Skeletal muscle satellite cell (primary cell): ENCODE measurements at regions not wholly inside any gene's neighbourhood (a gene's known extent, or its start where the extent isn't known, plus 50 kb on each side); places are given as distances from the start of the nearest gene placed in this dataset.

Experiments used
- H3K27me3 ChIP-seq: 2 replicates; pipeline ENCODE4 v1.7.0; 2013; ENCODE audit warnings: low read length; ENCODE audit not compliant: control insufficient read depth, insufficient read depth
- H3K36me3 ChIP-seq: 2 replicates; pipeline ENCODE4 v1.7.0; 2013; ENCODE audit warnings: mild to moderate bottlenecking, control low read depth, low read length; ENCODE audit not compliant: insufficient read depth
- H3K4me1 ChIP-seq: 2 replicates; pipeline ENCODE4 v1.7.0; 2013; ENCODE audit warnings: low read length; ENCODE audit not compliant: control insufficient read depth, insufficient read depth
- H3K4me2 ChIP-seq: 2 replicates; pipeline ENCODE4 v1.7.0; 2013; ENCODE audit warnings: mild to moderate bottlenecking, low read length
- H3K4me3 ChIP-seq: 2 replicates; pipeline ENCODE4 v1.7.0; 2013; ENCODE audit warnings: low read length
- H3K9ac ChIP-seq: 2 replicates; pipeline ENCODE4 v1.7.0; 2013; ENCODE audit warnings: mild to moderate bottlenecking, low read depth, low read length, moderate library complexity
- H3K9me3 ChIP-seq: replicated peaks from 2 replicates; pipeline ENCODE4 v1.7.0; 2013; ENCODE audit warnings: mild to moderate bottlenecking, control low read depth, low read length

- no peak overlapping the region for H3K4me3 ChIP-seq
- no peaks in the 10 kb centered on the region for H3K27me3 ChIP-seq
- no peak overlapping the region for H3K9ac ChIP-seq
- H3K36me3 ChIP-seq, result no peaks in the 10 kb centered on the region
- no peaks in the 10 kb centered on the region for H3K9me3 ChIP-seq
- no peak overlapping the region for H3K4me2 ChIP-seq
- peaks cover 14% of the 10 kb centered on the region for H3K4me1 ChIP-seq
These were observed 148.2 kb upstream of the ITGA4 start for GRCh38 chr2:181308766-181309515.

GRCh38 chr2:181309586-181309985 is 147.6 kb upstream of the ITGA4 start:
- no peak overlapping the region for H3K9ac ChIP-seq
- no peak overlapping the region for H3K4me2 ChIP-seq
- no peaks in the 10 kb centered on the region for H3K9me3 ChIP-seq
- no peak overlapping the region for H3K4me3 ChIP-seq
- H3K4me1 ChIP-seq, result peaks cover 14% of the 10 kb centered on the region
- no peaks in the 10 kb centered on the region for H3K27me3 ChIP-seq
- no peaks in the 10 kb centered on the region for H3K36me3 ChIP-seq

DNA sequence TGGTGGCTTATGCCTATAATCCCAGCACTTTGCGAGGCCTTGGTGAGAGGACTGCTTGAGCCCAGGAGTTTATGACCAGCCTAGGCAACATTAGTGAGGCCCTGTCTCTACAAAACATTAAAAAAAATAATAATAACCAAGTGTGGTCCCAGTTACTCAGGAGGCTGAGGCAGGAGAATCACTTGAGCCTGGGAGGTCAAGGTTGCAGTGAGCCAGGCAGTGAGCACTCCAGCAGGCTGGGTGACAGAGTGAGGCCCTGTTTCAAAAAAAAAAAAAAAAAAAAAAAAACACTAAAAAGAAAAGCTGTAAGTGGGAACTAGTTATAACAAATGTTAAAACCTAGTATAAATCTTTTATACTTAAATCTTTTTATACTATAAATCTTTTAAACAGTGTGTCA is 146.2 kb upstream of the ITGA4 start:
- H3K9ac ChIP-seq, result no peak overlapping the region
- H3K36me3 ChIP-seq, result no peaks in the 10 kb centered on the region
- H3K4me2 ChIP-seq, result no peak overlapping the region
- H3K4me3 ChIP-seq, result no peak overlapping the region
- no peaks in the 10 kb centered on the region for H3K9me3 ChIP-seq
- no peaks in the 10 kb centered on the region for H3K27me3 ChIP-seq
- H3K4me1 ChIP-seq, result peaks cover 14% of the 10 kb centered on the region

DNA sequence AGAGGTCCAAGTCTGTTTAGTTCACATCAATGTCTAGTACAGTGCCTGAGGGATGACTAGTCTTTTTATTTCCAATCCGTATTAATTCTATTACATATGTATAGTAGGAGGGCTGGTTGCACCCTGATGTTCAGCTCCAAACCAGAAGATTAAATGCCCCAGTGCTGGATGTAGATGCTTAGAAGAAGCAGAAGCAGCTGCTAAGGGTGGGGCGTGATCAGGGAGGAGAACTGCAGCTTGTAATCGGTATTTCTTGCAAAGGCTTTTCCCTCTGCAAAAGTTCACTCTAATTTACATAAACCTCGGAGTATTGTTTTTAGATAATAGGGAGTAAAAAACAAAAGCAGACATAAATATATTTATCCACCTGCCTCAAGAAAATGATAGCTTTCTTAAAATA is 145.3 kb upstream of the ITGA4 start:
- no peaks in the 10 kb centered on the region for H3K36me3 ChIP-seq
- no peak overlapping the region for H3K9ac ChIP-seq
- peaks cover 5% of the 10 kb centered on the region for H3K4me1 ChIP-seq
- H3K4me2 ChIP-seq, result no peak overlapping the region
- H3K27me3 ChIP-seq, result no peaks in the 10 kb centered on the region
- H3K9me3 ChIP-seq, result no peaks in the 10 kb centered on the region
- H3K4me3 ChIP-seq, result no peak overlapping the region

GRCh38 chr2:181312515-181312927 is 144.7 kb upstream of the ITGA4 start:
- no peaks in the 10 kb centered on the region for H3K36me3 ChIP-seq
- H3K9ac ChIP-seq, result no peak overlapping the region
- H3K4me3 ChIP-seq, result no peak overlapping the region
- H3K27me3 ChIP-seq, result no peaks in the 10 kb centered on the region
- H3K4me2 ChIP-seq, result no peak overlapping the region
- no peaks in the 10 kb centered on the region for H3K9me3 ChIP-seq
- H3K4me1 ChIP-seq, result no peaks in the 10 kb centered on the region

GRCh38 chr2:181313845-181314244 is 143.3 kb upstream of the ITGA4 start:
- H3K27me3 ChIP-seq, result no peaks in the 10 kb centered on the region
- H3K9me3 ChIP-seq, result no peaks in the 10 kb centered on the region
- H3K36me3 ChIP-seq, result no peaks in the 10 kb centered on the region
- no peak overlapping the region for H3K4me2 ChIP-seq
- H3K9ac ChIP-seq, result no peak overlapping the region
- H3K4me1 ChIP-seq, result no peaks in the 10 kb centered on the region
- no peak overlapping the region for H3K4me3 ChIP-seq

- H3K9me3 ChIP-seq, result no peaks in the 10 kb centered on the region
- no peak overlapping the region for H3K4me3 ChIP-seq
- no peaks in the 10 kb centered on the region for H3K27me3 ChIP-seq
- H3K9ac ChIP-seq, result no peak overlapping the region
- H3K4me1 ChIP-seq, result no peaks in the 10 kb centered on the region
- H3K36me3 ChIP-seq, result no peaks in the 10 kb centered on the region
- H3K4me2 ChIP-seq, result no peak overlapping the region
These were observed 142.6 kb upstream of the ITGA4 start for GRCh38 chr2:181314551-181314950.

- Histone ChIP-seq H3K4me2 (no peak overlapping the region), H3K36me3 (no peaks in the 10 kb centered on the region), H3K4me1 (no peaks in the 10 kb centered on the region), H3K9me3 (no peaks in the 10 kb centered on the region), H3K9ac (no peak overlapping the region), H3K4me3 (no peak overlapping the region), H3K27me3 (no peaks in the 10 kb centered on the region)
These were observed 139.7 kb upstream of the ITGA4 start for GRCh38 chr2:181317511-181317910.

DNA sequence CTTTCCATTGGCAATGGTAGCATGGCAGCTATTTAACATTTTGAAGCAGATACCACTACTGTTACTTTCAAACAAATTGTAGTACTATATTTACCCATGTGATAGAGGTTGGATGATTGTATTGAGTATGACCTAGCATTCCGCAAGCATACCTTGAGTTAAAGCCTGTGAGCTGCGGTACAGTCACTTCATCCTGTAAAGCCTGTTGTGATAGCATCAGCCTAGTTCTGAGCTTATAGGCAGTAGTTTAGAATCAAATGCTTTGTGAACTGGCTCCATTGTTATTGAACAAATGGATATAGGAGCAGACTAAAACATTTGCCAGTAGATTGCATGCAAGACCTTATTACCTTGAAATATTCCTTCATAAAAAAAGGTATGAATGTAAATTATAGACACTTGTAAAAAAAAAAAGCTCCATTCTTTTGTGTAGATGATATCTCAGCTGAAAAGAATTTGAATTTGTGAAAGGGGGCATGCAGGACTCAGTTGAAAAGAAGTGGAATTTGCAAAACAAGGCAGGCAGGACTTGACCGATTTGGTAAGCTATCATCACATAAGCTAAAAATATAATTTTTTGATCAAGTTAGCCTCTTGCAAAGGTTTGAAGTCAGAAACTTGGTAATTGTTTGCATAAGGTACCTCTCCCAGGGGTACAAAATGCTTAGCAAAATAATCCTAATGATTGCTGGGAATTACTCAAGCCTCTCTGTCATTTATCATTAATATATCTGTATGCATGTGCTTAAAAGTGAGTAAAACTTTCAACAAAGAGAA is 138.5 kb upstream of the ITGA4 start:
- Histone ChIP-seq H3K27me3 (no peaks in the 10 kb centered on the region), H3K4me3 (no peak overlapping the region), H3K9me3 (no peaks in the 10 kb centered on the region), H3K9ac (no peak overlapping the region), H3K4me1 (no peaks in the 10 kb centered on the region), H3K36me3 (no peaks in the 10 kb centered on the region), H3K4me2 (no peak overlapping the region)

GRCh38 chr2:181319286-181319685 is 137.9 kb upstream of the ITGA4 start:
- no peak overlapping the region for H3K4me3 ChIP-seq
- no peaks in the 10 kb centered on the region for H3K36me3 ChIP-seq
- H3K4me2 ChIP-seq, result no peak overlapping the region
- H3K9ac ChIP-seq, result no peak overlapping the region
- no peaks in the 10 kb centered on the region for H3K27me3 ChIP-seq
- H3K9me3 ChIP-seq, result no peaks in the 10 kb centered on the region
- H3K4me1 ChIP-seq, result no peaks in the 10 kb centered on the region

- no peaks in the 10 kb centered on the region for H3K27me3 ChIP-seq
- H3K9ac ChIP-seq, result no peak overlapping the region
- no peaks in the 10 kb centered on the region for H3K36me3 ChIP-seq
- H3K9me3 ChIP-seq, result no peaks in the 10 kb centered on the region
- no peaks in the 10 kb centered on the region for H3K4me1 ChIP-seq
- no peak overlapping the region for H3K4me3 ChIP-seq
- no peak overlapping the region for H3K4me2 ChIP-seq
These were observed 136.5 kb upstream of the ITGA4 start for GRCh38 chr2:181320638-181321037.

GRCh38 chr2:181324912-181325311 is 132.3 kb upstream of the ITGA4 start:
- H3K27me3 ChIP-seq, result no peaks in the 10 kb centered on the region
- no peaks in the 10 kb centered on the region for H3K4me1 ChIP-seq
- no peaks in the 10 kb centered on the region for H3K9me3 ChIP-seq
- no peak overlapping the region for H3K4me2 ChIP-seq
- H3K36me3 ChIP-seq, result no peaks in the 10 kb centered on the region
- H3K9ac ChIP-seq, result no peak overlapping the region
- H3K4me3 ChIP-seq, result no peak overlapping the region
